GM10266 (cell line): ENCODE measurements at regions not wholly inside any gene's neighbourhood (a gene's known extent, or its start where the extent isn't known, plus 50 kb on each side); places are given as distances from the start of the nearest gene placed in this dataset.

ENCODE experiments used
- DNase-seq: peaks from one replicate; pipeline ENCODE4 v3.0.0; 2012; ENCODE audit errors: extremely low spot score
- CTCF ChIP-seq: IDR thresholded peaks from 2 replicates; pipeline ENCODE4 v1.5.1; 2012; ENCODE audit warnings: mild to moderate bottlenecking, low read depth; ENCODE audit not compliant: control insufficient read depth, insufficient read depth; ENCODE audit errors: missing control alignments

GRCh38 chr2:18503376-18504228 lies 56.9 kb downstream of the RDH14 start:
- DNase-seq = no peak
- TF ChIP-seq CTCF = no peak

DNA sequence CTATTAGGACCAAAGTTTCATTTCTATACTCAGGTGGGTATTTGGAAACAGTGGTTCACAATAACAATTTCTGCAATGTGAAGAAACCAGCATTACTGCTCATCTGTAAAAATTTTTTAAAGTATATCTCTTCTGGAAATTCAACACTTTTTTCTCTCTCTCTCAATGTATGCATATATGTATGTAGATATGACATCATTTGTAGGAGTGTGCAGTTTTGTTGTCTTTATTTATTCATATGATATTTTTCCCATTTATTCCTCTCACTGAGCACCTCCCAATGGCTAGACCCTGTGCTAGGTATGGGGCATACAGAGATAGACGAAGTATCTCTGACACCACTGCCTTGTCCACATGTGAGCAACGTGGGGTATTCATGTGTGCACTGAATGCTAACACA lies 58.3 kb downstream of the RDH14 start:
- DNase-seq = no peak
- TF ChIP-seq CTCF = no peak

DNA sequence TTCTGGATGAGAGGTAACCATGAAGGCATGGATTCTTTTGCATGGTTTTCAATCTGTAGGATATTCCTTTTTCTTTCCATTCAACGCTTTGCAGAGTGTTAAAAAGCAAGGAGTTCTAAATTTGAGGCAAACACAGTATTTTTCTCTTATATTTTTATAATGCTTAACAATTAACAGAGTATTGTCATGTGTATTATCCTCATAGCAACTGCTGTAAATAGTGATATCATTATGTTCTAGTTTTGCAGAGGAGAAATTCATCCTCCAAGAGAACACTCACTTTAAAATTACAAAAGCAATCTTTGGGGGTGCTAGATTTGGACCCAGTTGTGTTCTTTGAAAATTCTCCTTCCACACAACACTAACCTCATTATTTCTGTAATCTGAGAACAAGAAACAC lies 58.7 kb downstream of the RDH14 start:
- DNase-seq = no peak

GRCh38 chr2:18501156-18501555 lies 59.3 kb downstream of the RDH14 start:
- DNase-seq = no peak
- TF ChIP-seq CTCF = no peak

More for the DNA sequence above, 58.7 kb downstream of the RDH14 start:
- TF ChIP-seq CTCF = no peak

DNA sequence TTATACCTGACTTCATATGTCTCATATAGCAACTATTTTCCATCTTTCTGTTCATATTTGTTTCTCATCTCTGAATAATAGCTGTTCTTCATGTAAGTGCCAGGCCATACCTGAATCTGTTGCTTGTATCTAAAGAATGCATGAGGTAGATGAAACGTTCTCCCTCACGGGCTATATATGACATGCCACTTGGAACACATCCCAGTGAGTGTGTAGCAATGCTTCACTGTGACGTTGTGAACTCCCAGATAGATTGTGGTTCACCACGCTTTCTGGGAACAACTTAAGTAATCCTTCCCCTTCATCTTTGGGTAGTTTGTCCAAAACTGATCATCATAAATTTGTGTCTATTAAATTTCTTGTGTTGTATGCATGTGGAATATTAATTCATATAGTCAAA lies 60.1 kb downstream of the RDH14 start:
- no peak for TF ChIP-seq CTCF
- DNase-seq = no peak

DNA sequence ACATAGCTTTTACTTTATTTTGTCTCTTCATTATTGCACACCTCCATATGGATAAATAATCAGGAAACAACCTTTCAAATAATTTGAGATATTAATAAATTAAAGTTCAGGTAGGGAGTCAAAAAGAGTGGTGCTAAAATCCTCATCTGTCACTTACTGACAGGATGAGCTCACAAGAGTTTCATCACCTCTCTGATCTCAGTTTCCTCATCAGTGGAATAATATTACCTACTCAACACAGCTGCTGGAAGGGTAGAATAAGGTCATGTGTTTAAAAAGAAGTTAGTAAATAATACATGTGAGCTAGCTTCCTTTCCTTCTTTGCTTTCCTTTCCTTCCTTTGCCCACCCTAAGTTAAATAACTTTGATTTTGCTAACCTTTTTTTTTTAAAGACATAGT lies 61.9 kb downstream of the RDH14 start:
- TF ChIP-seq CTCF = no peak
- DNase-seq = no peak

GRCh38 chr2:18496516-18496915 lies 63.9 kb downstream of the RDH14 start:
- DNase-seq = no peak
- no peak for TF ChIP-seq CTCF
